ENCODE measurements at regions not wholly inside any gene's neighbourhood (a gene's known extent, or its start where the extent isn't known, plus 50 kb on each side); places are given as distances from the start of the nearest gene placed in this dataset.
"Not testable (repeated sequence)": the region's sequence is repeated elsewhere in the genome, so short reads cannot be mapped to it uniquely, and the experiment has no call there.

DNA sequence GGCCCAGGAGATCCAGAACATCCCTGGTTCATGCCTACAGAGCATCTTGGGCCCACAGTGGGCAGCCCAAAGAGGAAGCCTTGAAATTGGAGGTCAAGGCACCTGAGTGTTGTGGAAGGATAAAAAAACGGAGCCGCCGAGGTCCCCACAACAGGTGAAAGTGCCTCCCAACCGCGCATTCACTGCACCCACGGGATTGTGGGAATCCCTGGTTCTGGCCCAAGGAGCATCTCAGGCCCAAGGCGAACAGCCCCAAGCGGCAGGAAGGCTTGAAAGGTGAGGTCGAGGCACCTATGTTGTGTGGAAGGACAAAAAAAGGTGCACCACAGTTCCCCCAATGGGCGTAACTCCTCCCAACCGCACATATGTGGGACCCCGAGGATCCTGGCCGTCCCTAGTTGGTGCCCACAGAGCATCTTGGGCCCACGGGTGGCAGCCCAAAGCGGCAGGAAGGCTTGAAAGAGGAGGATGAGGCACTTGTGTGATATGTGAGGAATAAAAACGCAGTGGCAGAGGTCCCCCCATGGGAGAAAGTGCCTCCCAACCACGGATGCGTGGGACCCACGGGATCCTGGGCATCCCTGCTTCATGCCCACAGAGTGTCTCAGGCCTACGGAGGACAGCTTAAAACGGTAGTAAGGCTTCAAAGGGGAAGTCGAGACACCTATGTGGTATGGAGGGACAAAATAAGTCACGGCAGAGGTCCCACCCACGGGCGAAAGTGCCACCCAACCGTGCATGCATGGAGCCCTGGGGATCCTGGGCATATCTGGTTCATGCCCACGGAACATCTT is 583.9 kb downstream of the ALG10 start:
- Histone ChIP-seq H3K9me3 (ENCODE audit: low read depth) (no peaks in the 10 kb centered on the region), H3K27me3 (no peaks in the 10 kb centered on the region), H3K4me1 (ENCODE audit: insufficient read depth) (no peaks in the 10 kb centered on the region), H4K20me1 (ENCODE audit: insufficient read depth, poor library complexity, severe bottlenecking) (no peaks in the 10 kb centered on the region), H3K27ac (no peak overlapping the region), H3K4me3 (no peak overlapping the region), H3K79me2 (no peaks in the 10 kb centered on the region), H3K4me2 (no peak overlapping the region), H2AFZ (no peak overlapping the region), H3K9me2 (replicated peaks; ENCODE audit: insufficient read depth) (no peaks in the 10 kb centered on the region), H3K36me3 (replicated peaks; ENCODE audit: insufficient read depth, low read depth) (no peaks in the 10 kb centered on the region)
- WGBS (ENCODE audit: low lambda C conversion rate, missing lambda C conversion rate) = 67% methylated on average over 26 of the region's 27 CpGs
- DNase-seq (ENCODE audit: low spot score) = no peak
- TF ChIP-seq EZH2 (IDR thresholded peaks at IDR 0.05; ENCODE audit: borderline replicate concordance) (no peak), EZH2phosphoT487 (IDR thresholded peaks at IDR 0.05; ENCODE audit: low read depth, severe bottlenecking, unreplicated experiment) (no peak)
- TF ChIP-seq, protein P1, sequence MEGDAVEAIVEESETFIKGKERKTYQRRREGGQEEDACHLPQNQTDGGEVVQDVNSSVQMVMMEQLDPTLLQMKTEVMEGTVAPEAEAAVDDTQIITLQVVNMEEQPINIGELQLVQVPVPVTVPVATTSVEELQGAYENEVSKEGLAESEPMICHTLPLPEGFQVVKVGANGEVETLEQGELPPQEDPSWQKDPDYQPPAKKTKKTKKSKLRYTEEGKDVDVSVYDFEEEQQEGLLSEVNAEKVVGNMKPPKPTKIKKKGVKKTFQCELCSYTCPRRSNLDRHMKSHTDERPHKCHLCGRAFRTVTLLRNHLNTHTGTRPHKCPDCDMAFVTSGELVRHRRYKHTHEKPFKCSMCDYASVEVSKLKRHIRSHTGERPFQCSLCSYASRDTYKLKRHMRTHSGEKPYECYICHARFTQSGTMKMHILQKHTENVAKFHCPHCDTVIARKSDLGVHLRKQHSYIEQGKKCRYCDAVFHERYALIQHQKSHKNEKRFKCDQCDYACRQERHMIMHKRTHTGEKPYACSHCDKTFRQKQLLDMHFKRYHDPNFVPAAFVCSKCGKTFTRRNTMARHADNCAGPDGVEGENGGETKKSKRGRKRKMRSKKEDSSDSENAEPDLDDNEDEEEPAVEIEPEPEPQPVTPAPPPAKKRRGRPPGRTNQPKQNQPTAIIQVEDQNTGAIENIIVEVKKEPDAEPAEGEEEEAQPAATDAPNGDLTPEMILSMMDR (IDR thresholded peaks at IDR 0.05; ENCODE audit: poor library complexity) = no peak

DNA sequence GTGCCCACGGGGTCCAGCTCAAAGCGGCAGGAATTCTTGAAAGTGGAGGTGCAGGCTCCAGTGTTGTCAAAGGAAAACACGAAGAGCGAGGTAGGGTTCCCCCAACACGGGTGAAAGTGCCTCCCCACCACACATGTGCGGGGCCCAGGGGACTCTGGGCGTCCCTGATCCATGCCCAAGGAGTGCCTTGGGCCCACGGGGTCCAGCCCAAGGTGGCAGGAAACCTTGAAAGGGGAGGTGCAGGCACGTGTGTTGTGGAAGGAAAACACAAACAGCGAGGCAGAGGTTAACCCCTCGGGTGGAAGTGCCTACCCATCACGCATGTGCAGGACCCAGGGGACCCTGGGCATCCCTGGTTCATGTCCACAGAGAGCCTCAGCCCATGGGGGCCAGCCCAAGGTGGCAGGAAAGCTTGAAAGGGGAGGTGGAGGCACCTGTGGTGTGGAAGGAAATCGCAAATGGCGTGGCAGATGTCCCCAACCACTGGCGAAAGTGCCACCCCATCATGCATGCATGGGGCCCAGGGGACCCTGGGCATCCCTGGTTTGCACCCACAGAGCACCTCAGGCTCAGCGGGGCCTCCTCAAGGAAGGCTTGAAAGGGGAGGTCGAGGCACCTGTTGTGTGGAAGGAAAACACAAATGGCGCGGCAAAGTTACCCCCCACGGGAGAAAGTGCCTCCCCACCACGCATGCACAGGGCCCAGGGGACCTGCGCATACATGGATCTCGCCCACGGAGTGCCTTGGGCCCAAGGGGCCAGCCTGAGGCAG is 584.6 kb downstream of the ALG10 start:
- H3K27ac ChIP-seq = no peak overlapping the region
- H4K20me1 ChIP-seq (ENCODE audit: insufficient read depth, poor library complexity, severe bottlenecking) = no peaks in the 10 kb centered on the region
- DNase-seq (ENCODE audit: low spot score) = no peak
- 62% methylated on average over 24 of the region's 24 CpGs for WGBS (ENCODE audit: low lambda C conversion rate, missing lambda C conversion rate)
- TF ChIP-seq EZH2 (IDR thresholded peaks at IDR 0.05; ENCODE audit: borderline replicate concordance) = no peak
- TF ChIP-seq EZH2phosphoT487 (IDR thresholded peaks at IDR 0.05; ENCODE audit: low read depth, severe bottlenecking, unreplicated experiment) = no peak
- TF ChIP-seq, protein P1 (IDR thresholded peaks at IDR 0.05; ENCODE audit: poor library complexity) = no peak
- H3K27me3 ChIP-seq = no peaks in the 10 kb centered on the region
- no peak overlapping the region for H3K4me3 ChIP-seq
- H3K4me2 ChIP-seq = no peak overlapping the region
- no peaks in the 10 kb centered on the region for H3K9me3 ChIP-seq (ENCODE audit: low read depth)
- H3K79me2 ChIP-seq = no peaks in the 10 kb centered on the region
- no peaks in the 10 kb centered on the region for H3K36me3 ChIP-seq (replicated peaks; ENCODE audit: insufficient read depth, low read depth)
- no peaks in the 10 kb centered on the region for H3K4me1 ChIP-seq (ENCODE audit: insufficient read depth)
- H2AFZ ChIP-seq = no peak overlapping the region
- no peaks in the 10 kb centered on the region for H3K9me2 ChIP-seq (replicated peaks; ENCODE audit: insufficient read depth)

GRCh38 chr12:34607520-34608195 is 585.4 kb downstream of the ALG10 start:
- Histone ChIP-seq H3K4me3 (no peak overlapping the region), H3K9me3 (ENCODE audit: low read depth) (no peaks in the 10 kb centered on the region), H2AFZ (no peak overlapping the region), H4K20me1 (ENCODE audit: insufficient read depth, poor library complexity, severe bottlenecking) (no peaks in the 10 kb centered on the region), H3K79me2 (no peaks in the 10 kb centered on the region), H3K36me3 (replicated peaks; ENCODE audit: insufficient read depth, low read depth) (no peaks in the 10 kb centered on the region), H3K4me1 (ENCODE audit: insufficient read depth) (no peaks in the 10 kb centered on the region), H3K9me2 (replicated peaks; ENCODE audit: insufficient read depth) (no peaks in the 10 kb centered on the region), H3K4me2 (no peak overlapping the region), H3K27ac (no peak overlapping the region), H3K27me3 (no peaks in the 10 kb centered on the region)
- TF ChIP-seq EZH2phosphoT487 (IDR thresholded peaks at IDR 0.05; ENCODE audit: low read depth, severe bottlenecking, unreplicated experiment) (no peak), EZH2 (IDR thresholded peaks at IDR 0.05; ENCODE audit: borderline replicate concordance) (no peak)
- TF ChIP-seq, protein P1 (IDR thresholded peaks at IDR 0.05; ENCODE audit: poor library complexity) = no peak
- no peak for DNase-seq (ENCODE audit: low spot score)
- 69% methylated on average over 14 of the region's 14 CpGs for WGBS (ENCODE audit: low lambda C conversion rate, missing lambda C conversion rate)

- H3K36me3 ChIP-seq (replicated peaks; ENCODE audit: insufficient read depth, low read depth); H3K27me3 ChIP-seq; H3K79me2 ChIP-seq; H3K4me3 ChIP-seq; H3K4me2 ChIP-seq; H3K27ac ChIP-seq; H3K4me1 ChIP-seq (ENCODE audit: insufficient read depth); H3K9me2 ChIP-seq (replicated peaks; ENCODE audit: insufficient read depth); H2AFZ ChIP-seq; DNase-seq (ENCODE audit: low spot score); H3K9me3 ChIP-seq (ENCODE audit: low read depth); H4K20me1 ChIP-seq (ENCODE audit: insufficient read depth, poor library complexity, severe bottlenecking): not testable (repeated sequence)
- 68% methylated on average over 2 of the region's 2 CpGs for WGBS (ENCODE audit: low lambda C conversion rate, missing lambda C conversion rate)
These were observed 591.7 kb downstream of the ALG10 start for GRCh38 chr12:34613988-34614387.
